ENCODE measurements at regions not wholly inside any gene's neighbourhood (a gene's known extent, or its start where the extent isn't known, plus 50 kb on each side); places are given as distances from the start of the nearest gene placed in this dataset.
"Not testable (repeated sequence)": the region's sequence is repeated elsewhere in the genome, so short reads cannot be mapped to it uniquely, and the experiment has no call there.

DNA sequence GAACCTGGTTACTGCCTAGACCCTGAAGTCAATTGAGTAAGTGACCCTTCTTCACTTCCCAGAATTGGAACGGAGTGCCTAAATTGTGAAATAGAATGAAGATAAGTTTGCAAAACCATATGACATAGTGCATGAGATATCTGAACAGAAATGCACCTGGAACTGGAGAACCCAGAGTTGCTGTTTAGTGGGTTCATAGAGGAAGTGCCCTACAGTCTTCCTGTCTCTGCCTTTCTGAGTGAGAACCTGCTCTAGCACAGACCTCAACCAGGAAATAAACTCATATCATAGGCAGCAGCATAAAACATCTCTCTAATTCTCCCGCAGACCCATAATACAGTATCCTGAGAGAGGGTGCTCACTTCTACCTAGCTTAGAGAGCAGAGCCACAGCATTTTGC is 82.9 kb downstream of the EOMES start:
- no peak for DNase-seq
- TF ChIP-seq POLR2A (IDR thresholded peaks at IDR 0.05), result no peak
- TF ChIP-seq, protein P1, sequence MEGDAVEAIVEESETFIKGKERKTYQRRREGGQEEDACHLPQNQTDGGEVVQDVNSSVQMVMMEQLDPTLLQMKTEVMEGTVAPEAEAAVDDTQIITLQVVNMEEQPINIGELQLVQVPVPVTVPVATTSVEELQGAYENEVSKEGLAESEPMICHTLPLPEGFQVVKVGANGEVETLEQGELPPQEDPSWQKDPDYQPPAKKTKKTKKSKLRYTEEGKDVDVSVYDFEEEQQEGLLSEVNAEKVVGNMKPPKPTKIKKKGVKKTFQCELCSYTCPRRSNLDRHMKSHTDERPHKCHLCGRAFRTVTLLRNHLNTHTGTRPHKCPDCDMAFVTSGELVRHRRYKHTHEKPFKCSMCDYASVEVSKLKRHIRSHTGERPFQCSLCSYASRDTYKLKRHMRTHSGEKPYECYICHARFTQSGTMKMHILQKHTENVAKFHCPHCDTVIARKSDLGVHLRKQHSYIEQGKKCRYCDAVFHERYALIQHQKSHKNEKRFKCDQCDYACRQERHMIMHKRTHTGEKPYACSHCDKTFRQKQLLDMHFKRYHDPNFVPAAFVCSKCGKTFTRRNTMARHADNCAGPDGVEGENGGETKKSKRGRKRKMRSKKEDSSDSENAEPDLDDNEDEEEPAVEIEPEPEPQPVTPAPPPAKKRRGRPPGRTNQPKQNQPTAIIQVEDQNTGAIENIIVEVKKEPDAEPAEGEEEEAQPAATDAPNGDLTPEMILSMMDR (IDR thresholded peaks at IDR 0.05), result no peak
- Histone ChIP-seq H3K27ac (peak overlapping the region in 2 of 4 donors; percentile 14 to 67), H3K36me3 (no peaks in the 10 kb centered on the region), H3K9me3 (no peaks in the 10 kb centered on the region), H3K4me1 (peaks cover 0 to 22% (median 0%) of the 10 kb centered on the region in 4 donors), H3K4me3 (no peak overlapping the region), H3K27me3 (no peaks in the 10 kb centered on the region)

- Histone ChIP-seq H3K4me3 (no peak overlapping the region), H3K27ac (peak overlapping the region in 1 of 4 donors; percentile 10), H3K27me3 (no peaks in the 10 kb centered on the region), H3K4me1 (peaks cover 0 to 21% (median 0%) of the 10 kb centered on the region in 4 donors), H3K36me3 (no peaks in the 10 kb centered on the region), H3K9me3 (no peaks in the 10 kb centered on the region)
- DNase-seq, result no peak
- TF ChIP-seq, protein P1 (IDR thresholded peaks at IDR 0.05), result no peak
- TF ChIP-seq POLR2A (IDR thresholded peaks at IDR 0.05), result no peak
These were observed 83.5 kb downstream of the EOMES start for GRCh38 chr3:27638594-27638993.

DNA sequence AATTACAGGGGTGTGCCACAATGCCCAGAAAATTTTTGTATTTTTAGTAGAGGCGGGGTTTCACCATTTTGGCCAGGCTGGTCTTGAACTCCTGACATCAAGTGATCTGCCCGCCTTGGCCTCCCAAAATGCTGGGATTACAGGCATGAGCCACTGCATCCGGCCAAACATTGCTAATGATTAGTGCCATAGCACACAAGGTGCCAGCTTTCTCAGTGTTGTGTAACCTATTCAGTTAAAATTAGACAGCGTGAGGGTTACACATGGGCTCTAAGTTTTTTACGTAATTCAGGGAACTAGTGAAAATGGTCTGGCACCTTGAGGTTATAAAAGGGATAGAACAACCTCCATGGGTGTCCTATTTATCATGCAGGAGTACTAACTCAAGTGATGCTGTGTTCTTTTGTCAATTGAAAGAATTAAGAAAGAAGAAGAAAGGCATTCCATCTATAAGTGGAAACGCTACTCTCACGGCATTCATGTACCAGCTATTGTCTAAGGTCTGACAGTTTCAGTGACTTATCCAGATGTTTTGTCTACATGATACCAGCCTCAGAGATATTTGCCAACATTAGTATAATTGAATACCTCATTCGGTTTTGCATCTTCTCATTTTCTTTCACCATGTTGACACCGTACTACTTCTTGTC is 84.7 kb downstream of the EOMES start:
- Histone ChIP-seq H3K27me3 (no peaks in the 10 kb centered on the region), H3K9me3 (no peaks in the 10 kb centered on the region), H3K4me3 (no peak overlapping the region), H3K36me3 (no peaks in the 10 kb centered on the region), H3K27ac (peak overlapping the region in 1 of 4 donors; percentile 10), H3K4me1 (peaks cover 0 to 10% (median 0%) of the 10 kb centered on the region in 4 donors)
- DNase-seq, result no peak
- TF ChIP-seq, protein P1 (IDR thresholded peaks at IDR 0.05), result no peak
- TF ChIP-seq POLR2A (IDR thresholded peaks at IDR 0.05), result no peak

GRCh38 chr3:27635006-27635405 is 87.1 kb downstream of the EOMES start:
- H3K27ac ChIP-seq, DNase-seq, H3K27me3 ChIP-seq, H3K9me3 ChIP-seq, H3K36me3 ChIP-seq, H3K4me3 ChIP-seq, H3K4me1 ChIP-seq: not testable (repeated sequence)

DNA sequence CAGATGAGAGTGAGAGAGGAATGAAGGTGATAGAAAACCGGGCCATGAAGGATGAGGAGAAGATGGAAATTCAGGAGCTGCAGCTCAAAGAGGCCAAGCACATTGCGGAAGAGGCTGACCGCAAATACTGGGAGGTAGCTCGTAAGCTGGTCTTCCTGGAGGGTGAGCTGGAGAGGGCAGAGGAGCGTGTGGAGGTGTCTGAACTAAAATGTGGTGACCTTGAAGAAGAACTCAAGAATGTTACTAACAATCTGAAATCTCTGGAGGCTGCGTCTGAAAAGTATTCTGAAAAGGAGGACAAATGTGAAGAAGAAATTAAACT is 88.9 kb downstream of the EOMES start:
- DNase-seq, result peak in 2 of 3 donors; percentile 49 to 76
- peak overlapping the region; percentile 74 to 96 (median 82) for H3K27ac ChIP-seq
- TF ChIP-seq, protein P1 (IDR thresholded peaks at IDR 0.05), result no peak
- TF ChIP-seq POLR2A (IDR thresholded peaks at IDR 0.05), result no peak
- H3K4me1 ChIP-seq, result no peaks in the 10 kb centered on the region
- no peaks in the 10 kb centered on the region for H3K36me3 ChIP-seq
- H3K4me3 ChIP-seq, result peak overlapping the region; percentile 46 to 72 (median 58)
- no peaks in the 10 kb centered on the region for H3K9me3 ChIP-seq
- no peaks in the 10 kb centered on the region for H3K27me3 ChIP-seq

DNA sequence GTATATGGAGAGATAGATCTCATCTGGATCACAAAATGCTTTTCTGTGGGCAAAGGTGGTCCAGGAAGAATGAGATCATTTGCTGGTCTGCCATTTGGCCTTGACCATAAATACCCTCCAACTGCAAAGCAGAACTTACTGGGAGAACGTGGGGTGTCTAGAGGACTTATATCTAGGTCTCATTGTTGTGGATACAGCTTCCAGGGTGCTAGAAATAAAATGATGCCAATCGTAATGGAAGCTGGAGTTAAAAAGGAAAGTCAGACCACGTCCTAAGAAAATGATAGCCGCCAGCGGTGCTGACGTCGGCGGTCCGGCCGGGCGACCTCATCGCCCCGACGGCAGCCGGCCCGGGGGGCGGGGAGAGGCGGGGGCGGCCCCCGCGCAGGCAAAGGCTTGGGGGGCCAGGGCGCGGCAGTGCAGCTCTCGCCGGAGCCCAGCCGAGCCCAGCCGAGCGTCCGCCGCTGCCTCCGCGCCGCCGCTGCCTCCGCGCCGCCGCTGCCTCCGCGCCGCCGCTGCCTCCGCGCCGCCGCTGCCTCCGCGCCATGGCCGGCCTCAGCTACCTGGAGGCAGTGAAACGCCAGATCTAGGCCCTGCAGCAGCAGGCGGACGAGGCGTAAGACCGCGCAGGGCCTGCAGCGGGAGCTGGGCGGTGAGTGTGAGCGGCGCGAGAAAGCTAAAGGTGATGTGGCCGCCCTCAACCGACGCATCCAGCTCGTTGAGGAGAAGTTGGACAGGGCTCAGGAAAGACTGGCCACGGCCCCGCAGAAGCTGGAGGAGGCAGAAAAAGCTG is 89.5 kb downstream of the EOMES start:
- Histone ChIP-seq H3K36me3 (no peaks in the 10 kb centered on the region), H3K27me3 (no peaks in the 10 kb centered on the region), H3K27ac (peak overlapping the region; percentile 74 to 96 (median 82)), H3K4me3 (peak overlapping the region; percentile 46 to 72 (median 58)), H3K4me1 (no peaks in the 10 kb centered on the region), H3K9me3 (no peaks in the 10 kb centered on the region)
- TF ChIP-seq POLR2A (IDR thresholded peaks at IDR 0.05), result peak; percentile 22 to 31
- TF ChIP-seq, protein P1 (IDR thresholded peaks at IDR 0.05), result no peak
- peak; percentile 25 to 77 (median 77) for DNase-seq

Measured in Peyer's patch (tissue), 4 donors.